ENCODE measurements at regions not wholly inside any gene's neighbourhood (a gene's known extent, or its start where the extent isn't known, plus 50 kb on each side); places are given as distances from the start of the nearest gene placed in this dataset.
A peak's percentile ranks its signal among the peaks of the same experiment; 100 is the strongest.

DNA sequence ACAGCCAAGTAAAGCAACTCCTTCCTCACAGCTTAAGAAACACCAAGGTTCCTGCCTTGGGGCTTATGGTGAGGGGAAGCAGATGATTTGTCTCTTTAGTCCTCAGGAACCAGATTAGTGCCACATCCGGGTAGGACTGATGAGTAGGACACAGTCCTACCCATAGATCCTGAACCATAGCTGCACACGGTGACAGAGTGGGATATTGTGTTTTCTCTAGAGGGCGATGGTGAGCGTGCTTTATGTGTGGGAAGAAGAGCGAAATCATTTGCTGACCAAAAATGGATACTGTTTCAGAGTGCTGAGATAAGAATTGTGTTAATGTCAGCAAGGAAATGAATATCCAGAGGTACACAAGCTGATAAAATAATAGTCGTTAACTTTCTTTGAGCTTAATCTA, 209.0 kb upstream of the FBXL7 start:
- H3K4me3 ChIP-seq (ENCODE audit: low read length) = no peak overlapping the region
- H3K4me2 ChIP-seq (ENCODE audit: low read depth, low read length) = no peak overlapping the region
- H3K4me1 ChIP-seq (ENCODE audit: low read length) = no peaks in the 10 kb centered on the region
- no peaks in the 10 kb centered on the region for H3K9me2 ChIP-seq (replicated peaks; ENCODE audit: insufficient read depth, low read length)
- no peak for TF ChIP-seq EZH2 (optimal IDR thresholded peaks at IDR 0.05; ENCODE audit: low read depth, low read length)
- TF ChIP-seq EZH2phosphoT487 (IDR thresholded peaks at IDR 0.05; ENCODE audit: low read length) = no peak
- peak; percentile 8; the same call in 1 of the 2 replicates for TF ChIP-seq CTCF (IDR thresholded peaks at IDR 0.05; ENCODE audit: low read length)
- no peaks in the 10 kb centered on the region for H3K36me3 ChIP-seq (replicated peaks; ENCODE audit: insufficient read depth, low read length)
- no peak overlapping the region for H3K27ac ChIP-seq (ENCODE audit: low read length)
- H3K27me3 ChIP-seq (replicated peaks; ENCODE audit: insufficient read depth, low read length) = no peaks in the 10 kb centered on the region
- no peak overlapping the region for H2AFZ ChIP-seq (ENCODE audit: low read length)
- H4K20me1 ChIP-seq (ENCODE audit: insufficient read depth, low read length) = no peaks in the 10 kb centered on the region
- H3K79me2 ChIP-seq (ENCODE audit: low read length) = no peaks in the 10 kb centered on the region
- DNase-seq = no peak
- no peak overlapping the region for H3K9ac ChIP-seq (ENCODE audit: low read length)
- no peaks in the 10 kb centered on the region for H3K9me3 ChIP-seq (replicated peaks; ENCODE audit: insufficient read depth, low read length)
- H3F3A ChIP-seq (ENCODE audit: insufficient read depth, low read length) = no peaks in the 10 kb centered on the region

GRCh38 chr5:15286650-15287049, 213.3 kb upstream of the FBXL7 start:
- H3K9me2 ChIP-seq (replicated peaks; ENCODE audit: insufficient read depth, low read length) = no peaks in the 10 kb centered on the region
- TF ChIP-seq EZH2 (optimal IDR thresholded peaks at IDR 0.05; ENCODE audit: low read depth, low read length) (no peak), CTCF (IDR thresholded peaks at IDR 0.05; ENCODE audit: low read length) (peak; percentile 14)

GRCh38 chr5:15285901-15286583, 213.9 kb upstream of the FBXL7 start:
- Histone ChIP-seq H3K27ac (ENCODE audit: low read length) (no peak overlapping the region), H3K36me3 (replicated peaks; ENCODE audit: insufficient read depth, low read length) (no peaks in the 10 kb centered on the region), H3K27me3 (replicated peaks; ENCODE audit: insufficient read depth, low read length) (no peaks in the 10 kb centered on the region), H3K4me2 (ENCODE audit: low read depth, low read length) (no peak overlapping the region), H3K4me3 (ENCODE audit: low read length) (no peak overlapping the region), H3K9ac (ENCODE audit: low read length) (no peak overlapping the region), H3K9me2 (replicated peaks; ENCODE audit: insufficient read depth, low read length) (no peaks in the 10 kb centered on the region), H4K20me1 (ENCODE audit: insufficient read depth, low read length) (no peaks in the 10 kb centered on the region), H3K9me3 (replicated peaks; ENCODE audit: insufficient read depth, low read length) (no peaks in the 10 kb centered on the region), H3K4me1 (ENCODE audit: low read length) (no peaks in the 10 kb centered on the region), H3K79me2 (ENCODE audit: low read length) (no peaks in the 10 kb centered on the region), H2AFZ (ENCODE audit: low read length) (no peak overlapping the region), H3F3A (ENCODE audit: insufficient read depth, low read length) (no peaks in the 10 kb centered on the region)
- DNase-seq = no peak
- TF ChIP-seq EZH2 (optimal IDR thresholded peaks at IDR 0.05; ENCODE audit: low read depth, low read length) (no peak), EZH2phosphoT487 (IDR thresholded peaks at IDR 0.05; ENCODE audit: low read length) (no peak), CTCF (IDR thresholded peaks at IDR 0.05; ENCODE audit: low read length) (no peak)

More at GRCh38 chr5:15286650-15287049, 213.3 kb upstream of the FBXL7 start:
- Histone ChIP-seq H3K4me1 (ENCODE audit: low read length) (no peaks in the 10 kb centered on the region), H4K20me1 (ENCODE audit: insufficient read depth, low read length) (no peaks in the 10 kb centered on the region), H3K4me2 (ENCODE audit: low read depth, low read length) (no peak overlapping the region), H2AFZ (ENCODE audit: low read length) (no peak overlapping the region), H3K79me2 (ENCODE audit: low read length) (no peaks in the 10 kb centered on the region), H3F3A (ENCODE audit: insufficient read depth, low read length) (no peaks in the 10 kb centered on the region), H3K27me3 (replicated peaks; ENCODE audit: insufficient read depth, low read length) (no peaks in the 10 kb centered on the region), H3K9me3 (replicated peaks; ENCODE audit: insufficient read depth, low read length) (no peaks in the 10 kb centered on the region), H3K27ac (ENCODE audit: low read length) (no peak overlapping the region), H3K9ac (ENCODE audit: low read length) (no peak overlapping the region), H3K4me3 (ENCODE audit: low read length) (no peak overlapping the region), H3K36me3 (replicated peaks; ENCODE audit: insufficient read depth, low read length) (no peaks in the 10 kb centered on the region)
- no peak for DNase-seq

Data from MM.1S (cell line).